ENCODE measurements at regions not wholly inside any gene's neighbourhood (a gene's known extent, or its start where the extent isn't known, plus 50 kb on each side); places are given as distances from the start of the nearest gene placed in this dataset.

- no peak for DNase-seq (ENCODE audit: low read depth)
Observed at GRCh38 chr12:4858386-4858785, 51.3 kb upstream of the KCNA1 start.

GRCh38 chr12:4859478-4860210 lies 50.1 kb upstream of the KCNA1 start:
- DNase-seq (ENCODE audit: low read depth) = no peak
